Right cardiac atrium (tissue), 5 donors: ENCODE measurements at regions not wholly inside any gene's neighbourhood (a gene's known extent, or its start where the extent isn't known, plus 50 kb on each side); places are given as distances from the start of the nearest gene placed in this dataset.

Experiments
- ATAC-seq, 2 donors: fragments of 200-7000 bp; cut with Tn5 transposase; one replicate each; pipeline versions ENCODE4 v1.8.0 to v1.9.1; 2020; ENCODE audit warnings: moderate library complexity in 2 of 2, mild to moderate bottlenecking in 1 of 2
- DNase-seq, 3 donors: peaks; one replicate each; pipeline ENCODE4 v3.0.0-alpha.2; 2020
- H3K27ac ChIP-seq: one replicate; pipeline ENCODE4 v1.5.1; 2013; ENCODE audit warnings: mild to moderate bottlenecking, low read length, control low read depth, moderate library complexity
- H3K27me3 ChIP-seq: one replicate; pipeline ENCODE4 v1.6.1; 2013; ENCODE audit not compliant: control insufficient read depth, insufficient read depth
- H3K4me1 ChIP-seq: one replicate; pipeline ENCODE4 v1.6.1; 2013; ENCODE audit warnings: low read length; ENCODE audit not compliant: control insufficient read depth, insufficient read depth
- H3K4me3 ChIP-seq: one replicate; pipeline ENCODE4 v1.5.1; 2013; ENCODE audit warnings: low read length, control low read depth
- H3K9me3 ChIP-seq: one replicate; pipeline ENCODE4 v1.6.1; 2013; ENCODE audit warnings: low read length; ENCODE audit not compliant: control insufficient read depth
- WGBS: extraction: QIAGEN DNeasy Blood & Tissue Kit; methylation state at CpG from one replicate; pipeline ENCODE4 v1.1.7; 2013; 5-methylcytosine and 5-hydroxymethylcytosine counted together
- intact Hi-C, 4 donors: fragments of 100-400 bp; cut with DNase I; formaldehyde crosslinking; loops; one replicate each; pipeline versions ENCODE4 v1.11.0 to v1.14.0; 2022 to 2023
- donor health status: healthy with polysubstance abuse.
- donor health status: DM: no; HTN: yes; CAD: no.
- donor health status: DM: no; HTN: no; CAD: no.
- donor health status: DM: no; HTN: yes; CAD: no; lungs with severe emphysema.
- donor health status: DM: yes; HTN: yes; CAD: no.

- ATAC-seq, result no peak
- intact Hi-C loops, result no loop called here
- no peaks in the 10 kb centered on the region for H3K27me3 ChIP-seq
- H3K4me1 ChIP-seq, result no peaks in the 10 kb centered on the region
- no peak overlapping the region for H3K27ac ChIP-seq
- H3K9me3 ChIP-seq, result no peaks in the 10 kb centered on the region
- H3K4me3 ChIP-seq, result no peak overlapping the region
- DNase-seq, result no peak
- WGBS, result 32% methylated on average over 4 of the region's 4 CpGs
Measured at GRCh38 chr3:20769430-20769829, 583.4 kb upstream of the SGO1 start.

- intact Hi-C loops, result no loop called here
- Histone ChIP-seq H3K27ac (no peak overlapping the region), H3K4me1 (no peaks in the 10 kb centered on the region), H3K27me3 (no peaks in the 10 kb centered on the region), H3K4me3 (no peak overlapping the region), H3K9me3 (no peaks in the 10 kb centered on the region)
- ATAC-seq (no peak), DNase-seq (no peak)
Measured at GRCh38 chr3:20760981-20761380, 575.0 kb upstream of the SGO1 start.

GRCh38 chr3:20752416-20752815 is 566.4 kb upstream of the SGO1 start:
- 70% methylated on average over 1 of the region's 1 CpG for WGBS
- H3K4me3 ChIP-seq, result no peak overlapping the region
- no peak for DNase-seq
- H3K9me3 ChIP-seq, result no peaks in the 10 kb centered on the region
- no peaks in the 10 kb centered on the region for H3K4me1 ChIP-seq
- no peaks in the 10 kb centered on the region for H3K27me3 ChIP-seq
- intact Hi-C loops, result no loop called here
- ATAC-seq, result no peak
- H3K27ac ChIP-seq, result no peak overlapping the region

GRCh38 chr3:20751296-20751695 is 565.3 kb upstream of the SGO1 start:
- Histone ChIP-seq H3K9me3 (no peaks in the 10 kb centered on the region), H3K27ac (no peak overlapping the region), H3K4me3 (no peak overlapping the region), H3K27me3 (no peaks in the 10 kb centered on the region), H3K4me1 (no peaks in the 10 kb centered on the region)
- ATAC-seq (no peak), DNase-seq (no peak)
- intact Hi-C loops, result no loop called here
- 66% methylated on average over 4 of the region's 4 CpGs for WGBS

GRCh38 chr3:20747741-20748140 is 561.7 kb upstream of the SGO1 start:
- H3K27me3 ChIP-seq, result no peaks in the 10 kb centered on the region
- no peaks in the 10 kb centered on the region for H3K4me1 ChIP-seq
- DNase-seq (no peak), ATAC-seq (no peak)
- 41% methylated on average over 1 of the region's 1 CpG for WGBS
- H3K9me3 ChIP-seq, result no peaks in the 10 kb centered on the region
- no peak overlapping the region for H3K4me3 ChIP-seq
- intact Hi-C loops, result no loop called here
- no peak overlapping the region for H3K27ac ChIP-seq

DNA sequence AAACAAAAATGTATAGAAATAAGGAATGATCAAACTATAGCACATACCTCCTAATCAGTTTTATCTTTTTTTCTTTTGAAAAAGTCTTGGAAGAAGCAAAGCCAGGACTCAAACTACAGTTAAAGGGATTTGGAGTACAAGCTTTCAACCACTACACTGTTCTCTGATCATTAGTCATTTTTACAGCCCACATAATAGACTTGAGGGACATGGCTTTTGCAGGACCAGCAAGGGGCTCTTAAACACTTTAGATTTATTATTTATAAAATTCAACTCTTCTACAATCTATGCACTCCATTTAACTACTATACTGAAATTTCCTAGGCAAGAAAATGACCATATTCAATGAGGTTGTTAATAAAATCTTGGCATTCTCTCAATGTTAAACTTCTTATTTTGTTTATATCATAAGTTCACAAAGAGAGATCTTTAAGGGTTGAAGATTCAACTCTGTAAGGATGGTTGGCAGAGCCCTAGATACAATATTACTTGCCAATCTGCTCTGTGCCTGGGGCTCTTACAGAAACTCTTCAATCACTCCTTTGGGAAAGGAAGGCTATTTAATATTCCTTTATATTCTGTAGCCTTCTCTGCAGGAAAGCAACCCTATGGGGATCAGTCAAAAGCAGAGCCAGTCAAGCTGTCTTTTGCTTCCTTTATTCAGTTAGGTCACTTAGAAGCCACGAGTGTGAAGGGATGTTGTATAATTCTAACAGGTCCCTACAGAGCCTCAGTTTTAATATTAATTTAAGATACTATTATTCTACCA is 557.7 kb upstream of the SGO1 start:
- ATAC-seq, result no peak
- Histone ChIP-seq H3K9me3 (no peaks in the 10 kb centered on the region), H3K4me3 (no peak overlapping the region), H3K27ac (no peak overlapping the region), H3K4me1 (no peaks in the 10 kb centered on the region), H3K27me3 (no peaks in the 10 kb centered on the region)
- no peak for DNase-seq
- intact Hi-C loops, result loop anchor here in 1 of 4 donors (5.0 kb wide), 1 partner anchor 231 kb away; no protein-coding TSS in a partner anchor
- 29% methylated on average over 1 of the region's 1 CpG for WGBS

- H3K9me3 ChIP-seq, result no peaks in the 10 kb centered on the region
- H3K27me3 ChIP-seq, result no peaks in the 10 kb centered on the region
- WGBS, result 30% methylated on average over 2 of the region's 2 CpGs
- no peak for ATAC-seq
- H3K4me3 ChIP-seq, result no peak overlapping the region
- no peaks in the 10 kb centered on the region for H3K4me1 ChIP-seq
- H3K27ac ChIP-seq, result no peak overlapping the region
- DNase-seq, result no peak
- intact Hi-C loops, result loop anchor here in 1 of 4 donors (5.0 kb wide), 1 partner anchor 231 kb away; no protein-coding TSS in a partner anchor
Measured at GRCh38 chr3:20742903-20743552, 557.0 kb upstream of the SGO1 start.

DNA sequence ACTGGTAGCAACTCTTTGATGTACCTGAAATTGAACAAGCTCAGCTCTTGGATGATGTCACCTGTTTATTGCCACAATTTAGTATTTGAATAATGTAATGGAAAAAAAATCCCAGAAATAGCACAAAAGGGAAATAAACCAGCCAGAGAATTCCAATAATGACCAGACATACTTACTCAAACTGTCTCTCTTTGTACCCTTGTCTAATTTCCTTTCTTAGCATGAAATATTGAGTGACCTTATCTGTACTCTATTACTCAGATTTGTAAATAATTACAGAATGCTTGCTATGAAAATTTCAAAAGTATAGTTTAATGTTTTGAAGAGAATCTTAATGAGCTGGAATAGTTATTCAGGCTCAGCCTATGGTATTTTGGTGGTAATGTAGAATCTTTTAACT is 555.4 kb upstream of the SGO1 start:
- intact Hi-C loops, result loop anchor here in 1 of 4 donors (5.0 kb wide), 1 partner anchor 229 kb away; no protein-coding TSS in a partner anchor
- no peak for ATAC-seq
- no peak for DNase-seq
- Histone ChIP-seq H3K27me3 (no peaks in the 10 kb centered on the region), H3K4me1 (no peaks in the 10 kb centered on the region), H3K4me3 (no peak overlapping the region), H3K9me3 (no peaks in the 10 kb centered on the region), H3K27ac (no peak overlapping the region)

DNA sequence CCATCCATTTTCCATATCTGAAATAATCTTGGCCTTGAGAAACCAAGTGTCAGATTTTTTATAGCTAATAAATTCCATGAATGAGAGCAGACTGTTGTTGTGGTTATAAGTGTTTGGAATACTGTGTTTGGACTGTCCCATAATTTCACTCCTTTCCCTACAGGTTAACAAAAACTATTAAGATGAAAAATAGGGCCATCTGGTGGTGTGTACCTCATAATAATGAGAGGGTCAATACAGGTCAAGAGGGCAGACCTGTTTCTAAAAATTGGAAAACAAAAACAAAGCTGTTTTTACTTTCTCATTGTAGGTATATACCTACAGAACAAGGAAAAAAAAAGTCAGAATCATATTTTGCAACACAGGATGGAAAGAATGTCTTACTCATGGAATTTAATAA is 553.8 kb upstream of the SGO1 start:
- no peak for ATAC-seq
- DNase-seq, result no peak
- intact Hi-C loops, result loop anchor here in 2 of 4 donors (5.0 to 10.0 kb wide), 2 partner anchors 225 to 228 kb away; no protein-coding TSS in a partner anchor
- no peak overlapping the region for H3K27ac ChIP-seq
- no peak overlapping the region for H3K4me3 ChIP-seq
- H3K4me1 ChIP-seq, result no peaks in the 10 kb centered on the region
- H3K9me3 ChIP-seq, result no peaks in the 10 kb centered on the region
- no peaks in the 10 kb centered on the region for H3K27me3 ChIP-seq

DNA sequence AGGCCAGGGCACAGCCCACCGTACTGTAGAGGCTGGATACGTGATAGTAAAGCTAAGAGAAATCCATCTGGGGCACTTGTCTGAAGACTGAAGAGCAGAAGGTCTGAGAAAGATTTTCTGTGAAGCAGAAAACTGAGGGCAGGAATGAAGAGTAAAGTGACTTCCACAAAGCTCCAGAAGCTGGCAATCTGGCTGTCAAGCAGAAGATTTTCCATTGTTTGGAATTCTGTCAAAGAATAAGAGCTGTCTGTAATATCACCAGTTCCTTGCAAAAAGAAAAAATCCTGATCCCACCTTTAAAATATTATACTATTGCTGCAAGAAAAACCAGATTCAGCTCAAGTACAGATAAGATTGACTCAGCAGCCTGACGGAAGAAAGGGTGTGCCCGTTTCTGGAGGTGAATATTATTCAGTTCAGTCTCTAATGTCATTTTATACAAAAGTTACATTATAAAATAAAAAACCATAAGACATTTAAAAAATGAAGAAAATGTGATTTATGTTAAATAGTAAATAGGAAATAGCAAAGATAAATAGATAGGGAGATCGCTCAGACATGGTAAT is 550.4 kb upstream of the SGO1 start:
- Histone ChIP-seq H3K9me3 (no peaks in the 10 kb centered on the region), H3K27me3 (no peaks in the 10 kb centered on the region), H3K4me1 (no peaks in the 10 kb centered on the region), H3K27ac (no peak overlapping the region), H3K4me3 (no peak overlapping the region)
- 74% methylated on average over 5 of the region's 5 CpGs for WGBS
- ATAC-seq, result no peak
- intact Hi-C loops, result loop anchor here in 1 of 4 donors (10.0 kb wide), 1 partner anchor 222 kb away; no protein-coding TSS in a partner anchor
- DNase-seq, result no peak

DNA sequence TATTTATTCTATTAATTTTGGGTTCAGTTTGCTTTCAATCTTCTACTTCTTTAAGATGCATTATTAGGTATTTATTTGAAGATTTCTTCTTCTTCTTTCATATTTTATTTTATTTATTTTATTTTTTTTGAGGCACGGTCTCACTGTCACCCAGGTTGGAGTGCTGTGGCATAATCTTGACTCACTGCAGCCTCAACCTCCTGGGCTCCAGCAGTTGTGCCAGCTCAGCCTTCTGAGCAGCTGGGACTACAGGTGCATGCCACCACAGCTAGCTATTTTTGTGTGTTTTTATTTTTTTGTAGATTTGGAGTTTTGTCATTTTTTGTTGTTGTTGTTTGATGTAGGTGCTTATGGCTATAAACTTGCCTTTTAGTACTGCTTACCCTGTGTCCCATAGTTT is 543.2 kb upstream of the SGO1 start:
- WGBS, result 94% methylated on average over 1 of the region's 1 CpG
- intact Hi-C loops, result no loop called here
- H3K4me3 ChIP-seq, result no peak overlapping the region
- H3K9me3 ChIP-seq, result no peaks in the 10 kb centered on the region
- no peaks in the 10 kb centered on the region for H3K27me3 ChIP-seq
- no peaks in the 10 kb centered on the region for H3K4me1 ChIP-seq
- no peak for ATAC-seq
- DNase-seq, result no peak
- no peak overlapping the region for H3K27ac ChIP-seq
